ENCODE measurements at regions not wholly inside any gene's neighbourhood (a gene's known extent, or its start where the extent isn't known, plus 50 kb on each side); places are given as distances from the start of the nearest gene placed in this dataset.
"Not testable (repeated sequence)": the region's sequence is repeated elsewhere in the genome, so short reads cannot be mapped to it uniquely, and the experiment has no call there.

DNA sequence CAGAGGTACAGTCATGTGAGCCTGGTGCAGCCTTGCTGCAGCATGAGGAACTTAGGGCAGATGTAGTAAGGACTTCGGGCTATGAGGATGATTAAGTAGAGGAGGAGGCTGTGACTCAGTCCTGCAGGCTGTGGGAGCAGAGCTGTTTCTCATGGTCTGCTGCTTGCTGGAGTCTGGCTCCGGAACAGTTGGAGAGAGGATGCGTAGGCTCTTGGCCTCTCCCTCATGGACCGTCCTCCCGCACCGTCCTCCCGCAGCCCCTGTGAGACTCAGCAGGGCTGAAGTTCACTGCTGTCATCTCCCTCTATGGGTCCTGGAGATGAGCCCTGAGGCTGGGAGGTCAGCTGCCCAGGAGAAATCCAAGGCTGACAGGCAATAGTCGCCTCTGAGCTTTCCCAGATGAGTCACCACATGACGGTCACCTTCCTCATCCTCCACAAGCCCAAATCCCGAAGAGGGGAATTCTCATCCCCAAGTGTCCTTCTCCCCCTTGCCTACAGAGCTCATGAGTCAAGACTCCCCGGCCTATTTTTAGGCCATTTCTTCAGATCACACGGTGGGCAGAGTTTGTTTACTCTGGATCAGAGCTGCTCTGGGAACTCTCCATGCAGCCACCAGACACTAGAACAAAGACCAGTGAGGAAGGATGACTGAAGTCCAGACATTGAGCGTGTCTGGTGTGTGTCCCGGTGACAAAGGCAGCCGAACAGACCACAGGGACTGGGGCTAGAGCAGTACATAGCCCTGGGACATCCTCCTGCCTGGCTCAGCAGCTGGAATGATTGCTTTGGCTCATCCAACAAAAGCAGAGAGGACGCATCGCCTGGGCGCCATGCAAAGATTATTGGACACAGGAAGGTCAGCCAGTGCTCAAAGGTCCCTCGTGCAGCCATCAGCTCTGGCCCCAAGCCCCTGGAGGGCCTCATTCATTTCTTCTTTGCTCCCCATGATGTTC, 134.5 kb downstream of the NPIPB11 start:
- not testable (repeated sequence) for DNase-seq

GRCh38 chr16:29270923-29271322, 135.6 kb downstream of the NPIPB11 start:
- DNase-seq = not testable (repeated sequence)

DNA sequence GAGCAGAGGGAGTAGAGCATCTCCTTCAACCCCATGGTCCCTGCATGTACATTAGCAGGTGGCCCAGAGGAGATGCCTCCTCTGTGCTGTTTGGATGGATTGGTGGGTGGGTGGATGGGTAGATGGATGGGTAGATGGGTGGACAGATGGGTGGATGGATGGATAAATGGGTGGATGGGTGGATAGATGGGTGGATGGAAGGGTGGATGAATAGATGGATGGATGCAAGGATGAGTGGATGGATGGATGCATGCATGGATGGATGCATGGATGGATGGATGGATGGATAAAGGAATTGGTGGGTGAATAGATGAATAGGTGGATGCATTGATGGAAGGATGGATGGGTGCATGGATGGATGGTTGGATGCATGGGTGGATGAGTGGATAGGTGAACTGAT, 136.5 kb downstream of the NPIPB11 start:
- not testable (repeated sequence) for DNase-seq

DNA sequence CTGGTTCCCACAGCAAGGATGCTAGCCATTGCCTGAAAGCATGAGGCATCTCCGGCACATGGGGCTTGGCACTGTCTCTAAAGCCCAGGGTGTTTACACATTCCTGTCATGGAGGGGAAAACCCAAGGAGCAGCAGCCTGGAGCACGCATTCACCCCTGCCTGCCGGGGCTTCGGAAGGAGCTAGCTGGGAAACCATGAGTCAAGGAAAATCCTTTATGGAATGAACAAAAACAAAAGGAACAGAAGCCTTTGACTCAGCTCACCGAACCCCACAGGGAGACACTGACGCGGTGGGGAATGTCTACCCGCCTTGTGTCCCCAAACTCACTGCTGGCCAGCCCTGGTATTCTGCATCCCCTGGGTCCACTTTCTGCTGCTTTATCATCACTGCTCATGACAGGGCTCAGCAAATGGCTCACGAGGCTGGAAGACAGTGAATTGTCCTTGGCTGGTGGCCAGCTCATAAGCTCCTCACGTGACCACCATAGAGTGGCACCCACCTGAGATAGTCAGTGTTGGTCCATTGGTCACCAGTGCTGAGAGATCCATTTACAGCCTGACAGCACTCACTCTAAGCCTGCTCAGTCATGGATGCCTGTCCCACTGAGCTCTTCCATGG, 137.2 kb downstream of the NPIPB11 start:
- not testable (repeated sequence) for DNase-seq

GRCh38 chr16:29268785-29269191, 137.7 kb downstream of the NPIPB11 start:
- not testable (repeated sequence) for DNase-seq

GRCh38 chr16:29268348-29268747, 138.2 kb downstream of the NPIPB11 start:
- DNase-seq = not testable (repeated sequence)

DNA sequence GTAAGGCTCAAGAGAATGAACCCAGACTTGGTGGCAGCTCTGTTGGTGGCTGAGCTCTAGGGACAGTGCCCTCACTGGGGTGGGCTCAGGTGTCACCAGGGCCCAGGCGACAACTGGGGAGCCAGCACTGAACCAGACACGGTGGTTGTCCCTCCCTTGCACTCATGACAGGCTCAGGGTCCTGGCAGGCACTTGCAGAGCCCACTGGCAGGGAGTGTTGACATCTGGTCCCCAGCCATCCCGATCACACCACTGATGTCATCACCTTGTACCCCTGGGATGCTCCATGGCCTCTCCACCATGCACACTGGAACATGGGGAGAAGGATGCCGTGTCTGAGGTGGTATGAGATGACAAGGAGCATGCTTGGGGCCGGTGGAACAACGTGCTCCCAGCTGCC, 138.6 kb downstream of the NPIPB11 start:
- DNase-seq = not testable (repeated sequence)

DNA sequence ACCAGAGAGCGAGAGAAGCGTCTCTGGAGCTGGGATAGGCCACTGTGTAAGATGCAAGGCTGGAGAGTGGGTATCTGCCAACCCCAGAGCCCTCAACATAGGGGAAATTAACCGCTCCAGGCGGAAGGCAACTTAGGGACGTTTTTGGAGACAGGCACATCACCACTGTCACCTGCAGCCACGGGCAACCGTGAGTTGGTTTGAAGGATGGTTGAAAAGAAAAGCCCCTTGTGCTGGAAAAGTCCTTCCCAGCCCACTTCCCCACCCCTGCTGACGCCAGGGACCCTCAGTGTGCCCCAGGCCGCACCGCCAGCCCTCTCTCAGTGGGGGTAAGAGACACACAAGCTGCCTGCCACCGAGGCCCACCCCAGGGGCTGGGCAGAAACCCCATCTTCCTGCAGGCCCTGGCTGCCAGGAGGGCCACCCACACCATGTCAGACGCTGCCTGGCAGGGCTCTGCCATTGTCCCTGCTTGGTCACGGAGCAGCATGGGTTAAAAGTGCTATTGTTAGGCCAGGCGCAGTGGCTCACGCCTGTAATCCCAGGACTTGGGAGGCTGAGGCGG, 139.4 kb downstream of the NPIPB11 start:
- DNase-seq = not testable (repeated sequence)

GRCh38 chr16:29266612-29267011, 139.9 kb downstream of the NPIPB11 start:
- DNase-seq = not testable (repeated sequence)

DNA sequence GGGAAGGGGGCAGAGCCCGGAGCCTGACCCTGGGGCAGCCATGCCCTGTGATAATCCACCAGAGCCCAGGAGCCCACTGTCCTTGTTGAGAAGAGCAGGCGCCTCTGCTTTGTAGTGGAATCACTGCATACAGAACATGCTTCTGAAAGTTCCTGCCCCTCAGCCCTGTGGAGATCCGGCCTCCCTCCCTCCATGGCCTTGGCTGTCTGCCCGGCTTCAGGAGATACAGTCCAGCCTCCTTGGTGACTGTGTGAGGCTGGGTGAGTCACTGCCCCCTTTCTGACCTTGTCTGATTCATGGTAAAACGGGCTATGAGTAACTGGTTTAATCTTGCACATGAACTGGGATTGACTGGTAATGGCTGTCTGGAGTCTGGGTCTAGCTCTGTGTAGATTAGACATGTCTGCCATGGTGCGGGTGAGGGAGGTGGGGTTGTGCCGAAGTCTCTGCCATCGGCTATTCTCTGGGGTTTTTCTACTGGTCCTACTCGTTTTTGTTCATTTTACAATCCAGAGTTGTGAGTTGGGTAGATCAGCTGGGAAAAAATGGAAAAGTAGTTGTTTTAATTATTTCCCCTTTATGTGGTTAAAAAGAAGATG, 141.2 kb downstream of the NPIPB11 start:
- DNase-seq = not testable (repeated sequence)

DNA sequence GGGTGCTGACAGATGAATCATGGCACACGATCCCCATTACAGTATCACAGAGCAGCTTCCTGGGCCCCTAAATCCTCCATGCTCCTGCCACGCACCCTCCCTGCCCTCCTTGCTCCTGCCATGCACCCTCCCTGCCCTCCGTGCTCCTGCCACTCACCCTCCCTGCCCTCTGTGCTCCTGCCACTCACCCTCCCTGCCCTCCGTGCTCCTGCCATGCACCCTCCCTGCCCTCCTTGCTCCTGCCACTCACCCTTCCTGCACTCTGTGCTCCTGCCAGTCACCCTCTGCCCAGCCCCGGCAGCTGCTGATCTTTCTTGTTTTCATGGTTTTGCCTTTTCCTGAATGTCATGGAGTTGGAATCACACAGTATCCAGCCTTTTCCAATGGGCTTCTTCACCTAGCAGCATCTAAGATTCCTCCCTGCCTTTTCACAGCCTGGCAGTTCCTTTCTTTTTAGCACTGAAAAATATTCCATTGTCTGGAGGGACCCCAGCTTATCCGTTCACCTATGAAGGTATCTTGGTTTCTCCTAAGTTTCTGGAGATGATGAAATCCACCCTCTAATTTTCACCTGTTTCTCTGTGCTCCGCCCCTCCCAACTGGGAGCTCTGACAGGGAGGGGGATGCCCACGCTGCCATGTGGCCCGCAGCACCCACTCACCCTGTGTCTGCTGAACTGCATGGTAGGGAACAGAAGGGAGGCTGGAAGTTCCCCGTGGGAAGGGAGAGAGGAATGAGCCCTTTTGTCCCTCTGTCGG, 142.3 kb downstream of the NPIPB11 start:
- not testable (repeated sequence) for DNase-seq

- not testable (repeated sequence) for DNase-seq
Observed at GRCh38 chr16:29262725-29263124, 143.8 kb downstream of the NPIPB11 start.

DNA sequence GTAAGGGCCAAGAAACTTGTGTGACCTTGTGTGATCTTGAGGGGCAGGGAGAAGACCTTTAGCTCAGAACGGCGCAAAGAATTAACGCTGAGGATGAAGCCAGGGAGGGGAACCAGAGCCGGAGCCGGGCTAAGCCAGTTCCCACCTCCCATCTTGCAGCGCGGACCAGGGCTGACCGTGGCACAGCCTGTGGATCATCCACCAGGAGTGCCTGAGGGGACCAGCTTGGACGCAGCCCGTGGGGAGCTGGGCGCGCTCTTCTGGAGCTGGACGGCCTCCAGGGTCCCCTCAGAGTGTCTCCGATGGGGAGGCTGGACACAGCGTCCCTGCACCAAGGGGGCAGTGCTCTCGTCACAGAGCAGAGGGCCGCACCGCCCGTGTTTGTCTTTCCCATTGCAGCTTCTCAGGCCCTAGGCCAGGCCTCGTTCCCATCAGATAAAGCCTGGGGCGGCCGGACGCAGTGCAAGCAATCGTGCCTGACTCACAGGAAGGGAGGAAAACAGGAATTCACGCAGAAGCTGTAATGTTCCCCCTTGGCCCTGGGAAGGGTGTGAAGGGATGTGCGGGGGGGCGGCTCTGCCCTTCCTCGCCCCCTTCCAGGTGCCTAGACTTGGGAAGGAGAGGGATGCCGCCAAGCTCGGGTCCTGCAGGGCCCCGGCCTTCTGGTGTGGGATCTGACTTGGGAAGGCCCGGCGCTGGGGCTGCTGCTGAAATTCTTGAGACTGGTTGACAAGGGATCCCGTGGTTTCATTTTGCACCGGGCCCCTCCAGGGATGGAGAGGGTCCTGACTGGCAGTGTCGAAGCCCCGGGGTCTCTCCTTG, 144.9 kb downstream of the NPIPB11 start:
- DNase-seq = not testable (repeated sequence)

- DNase-seq = not testable (repeated sequence)
Observed at GRCh38 chr16:29260683-29261426, 145.7 kb downstream of the NPIPB11 start.

- not testable (repeated sequence) for DNase-seq
Observed at GRCh38 chr16:29259635-29260457, 146.7 kb downstream of the NPIPB11 start.

DNA sequence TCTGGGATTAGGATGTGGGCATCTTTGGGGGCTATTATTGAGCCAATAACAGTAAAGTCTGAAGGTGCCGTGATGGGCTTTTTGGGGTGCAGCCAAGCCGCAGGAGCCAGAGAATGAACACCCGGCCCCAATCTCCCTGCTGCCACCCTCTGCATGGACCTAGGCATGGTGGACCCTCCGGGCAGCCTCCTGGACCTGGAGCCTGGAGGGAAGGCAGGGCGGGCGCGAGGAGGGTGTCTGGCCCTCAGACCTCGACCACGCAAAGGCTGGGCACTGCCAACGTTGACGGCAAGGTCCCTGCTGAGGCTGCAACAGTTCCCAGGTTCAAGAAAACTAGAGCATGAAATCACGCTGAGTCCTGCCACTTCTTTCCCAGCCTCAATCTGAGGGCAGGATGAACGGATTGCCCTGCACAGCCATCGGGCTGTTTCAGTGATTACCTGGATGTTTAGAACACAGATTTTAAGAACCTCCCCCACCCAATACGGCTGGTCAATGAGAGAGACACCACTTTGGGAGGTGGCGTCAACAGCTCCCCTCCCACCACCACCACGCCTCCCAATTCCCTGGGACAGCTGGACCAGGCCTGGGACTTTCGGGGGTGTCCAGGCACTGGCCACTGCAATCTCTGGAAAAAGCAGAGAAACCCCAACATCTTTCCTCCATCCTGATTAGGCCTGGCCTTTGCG, 147.4 kb downstream of the NPIPB11 start:
- DNase-seq = not testable (repeated sequence)

DNA sequence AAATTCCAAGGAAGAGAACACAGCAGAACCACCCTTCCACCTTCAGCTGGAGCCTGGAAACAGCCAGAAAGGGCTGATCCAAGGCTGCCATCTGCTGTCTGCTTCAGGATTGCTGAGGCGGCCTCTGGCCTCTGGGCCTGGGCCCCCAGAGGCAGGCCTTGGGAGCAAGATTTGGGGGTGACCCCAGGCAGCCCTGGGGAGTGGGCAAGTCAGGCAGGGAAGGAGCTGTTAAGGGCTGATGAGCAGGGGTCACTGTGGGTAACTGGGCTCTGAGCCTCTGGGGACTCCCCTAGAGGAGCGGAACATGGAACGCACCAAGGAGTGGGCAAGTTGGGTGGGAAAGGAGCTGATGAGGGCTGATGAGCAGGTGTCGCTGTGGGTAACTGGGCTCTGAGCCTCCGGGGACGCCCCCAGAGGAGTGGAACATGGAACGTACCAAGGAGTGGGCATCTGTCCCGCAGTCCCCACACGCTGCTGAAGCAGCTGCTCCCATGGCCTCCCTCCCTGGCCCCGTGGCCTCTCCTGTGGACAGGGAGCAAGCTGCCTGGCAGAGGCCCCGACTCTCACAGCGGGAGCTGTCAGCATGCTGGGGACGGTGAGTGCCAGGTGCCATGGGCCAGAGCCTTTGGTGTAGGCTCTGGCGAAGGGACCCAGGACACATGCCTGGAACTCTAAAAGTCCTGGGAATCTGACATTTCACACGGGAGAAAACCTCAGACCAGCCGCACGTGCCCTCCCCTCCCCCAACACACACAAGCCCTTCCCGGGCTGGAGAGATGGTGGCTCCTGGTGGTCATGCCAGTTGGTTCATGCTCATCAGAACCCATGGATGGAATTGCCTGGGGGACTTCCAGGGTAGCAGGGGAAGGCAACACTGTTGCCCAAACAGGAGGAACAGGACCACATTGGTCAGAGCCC, 148.8 kb downstream of the NPIPB11 start:
- not testable (repeated sequence) for DNase-seq

DNA sequence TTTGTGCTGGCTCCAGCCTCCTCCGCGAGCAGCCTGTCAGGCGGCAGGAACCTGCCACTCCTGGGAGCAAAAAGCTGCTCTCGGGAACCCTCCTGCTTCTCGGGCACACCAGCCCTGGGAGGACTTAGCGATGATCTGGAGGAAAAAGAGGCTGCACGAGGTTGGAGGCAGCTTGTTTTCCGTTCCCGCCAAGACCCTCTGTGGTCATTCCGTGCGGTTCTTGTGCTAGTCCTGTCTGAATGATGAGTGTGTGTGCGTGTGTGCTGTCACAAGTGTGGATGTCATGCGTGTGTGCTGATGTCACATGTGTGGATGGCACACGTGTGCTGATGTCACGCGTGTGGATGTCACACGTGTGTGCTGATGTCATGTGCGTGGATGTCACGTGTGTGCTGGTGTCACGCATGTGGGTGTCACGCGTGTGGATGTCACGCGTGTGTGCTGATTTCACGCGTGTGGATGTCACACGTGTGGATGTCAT, 150.0 kb downstream of the NPIPB11 start:
- no peak for DNase-seq

Data from activated CD8-positive, alpha-beta memory T cell treated with anti-CD3 and anti-CD28 coated beads, Interleukin-2, amount 50 U/mL, for 4 hours (primary cell).